ENCODE measurements at regions not wholly inside any gene's neighbourhood (a gene's known extent, or its start where the extent isn't known, plus 50 kb on each side); places are given as distances from the start of the nearest gene placed in this dataset.

DNA sequence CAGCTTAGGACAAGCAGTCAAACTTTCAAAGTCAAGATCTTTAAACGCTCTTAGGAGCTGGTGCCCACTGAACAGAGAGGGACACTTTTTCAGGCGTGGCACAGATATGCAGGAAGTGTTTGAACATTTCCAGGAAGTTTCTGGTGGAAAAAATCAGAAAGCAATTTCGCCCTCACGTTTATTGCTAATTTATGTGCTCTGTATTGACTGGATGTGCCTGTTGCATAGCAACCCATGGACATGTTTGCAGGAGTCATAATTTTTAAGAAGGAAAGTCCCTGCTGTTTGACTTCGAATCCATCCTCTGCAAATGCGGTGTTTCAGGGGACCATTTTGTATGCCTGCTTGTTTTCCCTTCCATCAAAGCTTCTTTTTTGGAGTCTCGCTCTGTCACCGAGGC is 239.9 kb upstream of the IRF2BP2 start:
- WGBS (ENCODE audit: insufficient coverage, low coverage, missing lambda C conversion rate): 56% methylated on average over 8 of the region's 8 CpGs
- H2AFZ ChIP-seq (ENCODE audit: low read depth, low read length): no peak overlapping the region
- no peaks in the 10 kb centered on the region for H3K79me2 ChIP-seq (ENCODE audit: control insufficient read depth, insufficient read depth, low read length)
- peaks cover 12 to 44% of the 10 kb centered on the region in 2 experiments; a peak in 4 of 5 replicates for H3K4me1 ChIP-seq (replicated peaks in 1 of 2; ENCODE audit: control insufficient read depth in 2 of 2, insufficient read depth in 2 of 2, low read length in 2 of 2)
- H3K27me3 ChIP-seq (ENCODE audit: control insufficient read depth in 2 of 2, insufficient read depth in 2 of 2, low read length in 2 of 2): no peaks in the 10 kb centered on the region
- no peaks in the 10 kb centered on the region for H4K20me1 ChIP-seq (replicated peaks; ENCODE audit: control insufficient read depth, insufficient read depth, low read length)
- in situ Hi-C loops (cut with MboI): no loop called here
- CTCF ChIA-PET (ENCODE audit: low intra/inter-chr PET ratio): no interaction called here
- POLR2A ChIA-PET: interaction anchor here (0.6 to 2.7 kb wide), 5 partner anchors 8 to 446 kb away, joined by 3 to 6 read pairs (median 3); no protein-coding TSS in a partner anchor
- no peak for ATAC-seq
- no peaks in the 10 kb centered on the region for H3K9me1 ChIP-seq (ENCODE audit: control insufficient read depth, insufficient read depth, low read length)
- TF ChIP-seq RAD21 (CRISPR knock-in tag; conservative IDR thresholded peaks at IDR 0.05 in 1 of 2, IDR thresholded peaks at IDR 0.05 in 1 of 2) (no peak), COPS2 (conservative IDR thresholded peaks at IDR 0.05) (no peak), MAFK (IDR thresholded peaks at IDR 0.05; ENCODE audit: low read length) (no peak), PHTF2 (CRISPR knock-in tag; IDR thresholded peaks at IDR 0.05) (no peak), RFX1 (IDR thresholded peaks at IDR 0.05) (peak; percentile 64), ZBTB17 (CRISPR knock-in tag; IDR thresholded peaks at IDR 0.05) (0 out of 2 replicates have a peak, but pooled peaks have one; percentile 32), TARDBP (IDR thresholded peaks at IDR 0.05) (no peak), MCM2 (IDR thresholded peaks at IDR 0.05; ENCODE audit: low read depth) (no peak), PBX2 (CRISPR knock-in tag; IDR thresholded peaks at IDR 0.05; ENCODE audit: low read depth) (no peak), PBX2 (tag; conservative IDR thresholded peaks at IDR 0.05; ENCODE audit: low read depth) (no peak), PHF8 (IDR thresholded peaks at IDR 0.05; ENCODE audit: borderline replicate concordance, low read length) (no peak), SRSF1 (IDR thresholded peaks at IDR 0.05; ENCODE audit: low read depth, low read length) (no peak), ZC3H11A (IDR thresholded peaks at IDR 0.05; ENCODE audit: low read depth, low read length) (no peak), SRSF3 (IDR thresholded peaks at IDR 0.05; ENCODE audit: insufficient read depth, low read length) (no peak)
- TF ChIP-seq, protein P1, sequence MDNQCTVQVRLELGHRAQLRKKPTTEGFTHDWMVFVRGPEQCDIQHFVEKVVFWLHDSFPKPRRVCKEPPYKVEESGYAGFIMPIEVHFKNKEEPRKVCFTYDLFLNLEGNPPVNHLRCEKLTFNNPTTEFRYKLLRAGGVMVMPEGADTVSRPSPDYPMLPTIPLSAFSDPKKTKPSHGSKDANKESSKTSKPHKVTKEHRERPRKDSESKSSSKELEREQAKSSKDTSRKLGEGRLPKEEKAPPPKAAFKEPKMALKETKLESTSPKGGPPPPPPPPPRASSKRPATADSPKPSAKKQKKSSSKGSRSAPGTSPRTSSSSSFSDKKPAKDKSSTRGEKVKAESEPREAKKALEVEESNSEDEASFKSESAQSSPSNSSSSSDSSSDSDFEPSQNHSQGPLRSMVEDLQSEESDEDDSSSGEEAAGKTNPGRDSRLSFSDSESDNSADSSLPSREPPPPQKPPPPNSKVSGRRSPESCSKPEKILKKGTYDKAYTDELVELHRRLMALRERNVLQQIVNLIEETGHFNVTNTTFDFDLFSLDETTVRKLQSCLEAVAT (IDR thresholded peaks at IDR 0.05): 0 out of 4 replicates have a peak, but pooled peaks of 1 of the 2 experiments have one; percentile 18
- TF ChIP-seq, protein P2, sequence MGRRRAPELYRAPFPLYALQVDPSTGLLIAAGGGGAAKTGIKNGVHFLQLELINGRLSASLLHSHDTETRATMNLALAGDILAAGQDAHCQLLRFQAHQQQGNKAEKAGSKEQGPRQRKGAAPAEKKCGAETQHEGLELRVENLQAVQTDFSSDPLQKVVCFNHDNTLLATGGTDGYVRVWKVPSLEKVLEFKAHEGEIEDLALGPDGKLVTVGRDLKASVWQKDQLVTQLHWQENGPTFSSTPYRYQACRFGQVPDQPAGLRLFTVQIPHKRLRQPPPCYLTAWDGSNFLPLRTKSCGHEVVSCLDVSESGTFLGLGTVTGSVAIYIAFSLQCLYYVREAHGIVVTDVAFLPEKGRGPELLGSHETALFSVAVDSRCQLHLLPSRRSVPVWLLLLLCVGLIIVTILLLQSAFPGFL (CRISPR knock-in tag; IDR thresholded peaks at IDR 0.05): no peak
- TF ChIP-seq, protein P3, sequence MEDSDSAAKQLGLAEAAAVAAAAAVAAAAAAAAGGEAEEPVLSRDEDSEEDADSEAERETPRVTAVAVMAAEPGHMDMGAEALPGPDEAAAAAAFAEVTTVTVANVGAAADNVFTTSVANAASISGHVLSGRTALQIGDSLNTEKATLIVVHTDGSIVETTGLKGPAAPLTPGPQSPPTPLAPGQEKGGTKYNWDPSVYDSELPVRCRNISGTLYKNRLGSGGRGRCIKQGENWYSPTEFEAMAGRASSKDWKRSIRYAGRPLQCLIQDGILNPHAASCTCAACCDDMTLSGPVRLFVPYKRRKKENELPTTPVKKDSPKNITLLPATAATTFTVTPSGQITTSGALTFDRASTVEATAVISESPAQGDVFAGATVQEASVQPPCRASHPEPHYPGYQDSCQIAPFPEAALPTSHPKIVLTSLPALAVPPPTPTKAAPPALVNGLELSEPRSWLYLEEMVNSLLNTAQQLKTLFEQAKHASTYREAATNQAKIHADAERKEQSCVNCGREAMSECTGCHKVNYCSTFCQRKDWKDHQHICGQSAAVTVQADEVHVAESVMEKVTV (CRISPR knock-in tag; IDR thresholded peaks at IDR 0.05): no peak
- no peak overlapping the region for H3K4me2 ChIP-seq (ENCODE audit: insufficient read depth, low read length)
- no peak overlapping the region for H3K27ac ChIP-seq (ENCODE audit: extremely low read depth, low read depth, low read length)
- H3K36me3 ChIP-seq (ENCODE audit: control insufficient read depth, insufficient read depth, low read length): no peaks in the 10 kb centered on the region
- H3K4me3 ChIP-seq: no peak overlapping the region
- H3K9me3 ChIP-seq (replicated peaks; ENCODE audit: control insufficient read depth, insufficient read depth, low read depth, low read length): no peaks in the 10 kb centered on the region
- intact Hi-C loops (cut with micrococcal nuclease): no loop called here
- DNase-seq (ENCODE audit: extremely low read depth in 1 of 4, low spot score in 3 of 4): no peak
- no TSS peak for BruUV-seq (replicated peaks)
- FAIRE-seq: no peak
- H3K9ac ChIP-seq (ENCODE audit: insufficient read depth in 1 of 2, low read depth in 2 of 2, low read length in 2 of 2): no peak overlapping the region

Data from K562 (cell line).